ENCODE measurements at regions not wholly inside any gene's neighbourhood (a gene's known extent, or its start where the extent isn't known, plus 50 kb on each side); places are given as distances from the start of the nearest gene placed in this dataset.

- no peak for TF ChIP-seq POLR2A (IDR thresholded peaks at IDR 0.05)
- TF ChIP-seq CTCF (IDR thresholded peaks at IDR 0.05) = no peak
These were observed 849.8 kb downstream of the TMTC2 start for GRCh38 chr12:83536496-83536895.

Data from adrenal gland (tissue), 5 donors.